ENCODE measurements at regions not wholly inside any gene's neighbourhood (a gene's known extent, or its start where the extent isn't known, plus 50 kb on each side); places are given as distances from the start of the nearest gene placed in this dataset.

DNA sequence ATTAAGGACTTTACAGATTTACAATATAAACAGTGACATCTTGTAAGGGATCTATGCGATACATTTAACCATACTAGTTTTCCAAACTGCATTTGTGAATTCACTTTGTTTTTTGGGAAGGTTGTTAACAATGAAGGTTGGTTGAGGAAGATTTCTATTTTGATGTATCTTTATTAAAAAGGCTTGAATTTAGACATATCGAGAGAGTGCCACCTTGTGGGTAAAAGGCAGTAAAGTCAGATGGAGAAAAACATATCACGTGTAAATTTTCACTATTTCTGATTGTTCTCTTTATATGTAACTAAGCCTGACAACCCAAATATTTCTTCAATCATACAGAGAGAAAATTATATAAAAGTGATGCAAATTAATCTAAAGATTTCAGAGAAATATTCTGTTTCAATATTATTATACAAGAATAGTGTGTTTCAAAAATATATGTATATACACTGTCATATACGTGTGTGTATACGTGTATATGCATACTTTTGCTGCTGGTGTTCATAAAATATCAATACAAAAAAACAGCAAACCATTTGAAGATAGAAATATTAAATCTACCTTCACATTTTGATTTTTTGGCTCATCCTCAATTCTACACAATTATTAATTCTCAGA is 988.6 kb downstream of the SORCS1 start:
- no peak for DNase-seq (ENCODE audit: low read depth)
- POLR2A ChIA-PET: no interaction called here
- H3K27me3 ChIP-seq (ENCODE audit: control insufficient read depth, insufficient read depth, low read length): no peaks in the 10 kb centered on the region
- CTCF ChIA-PET: interaction anchor here (1.2 kb wide), 1 partner anchor 20 kb away, joined by 5 read pairs; no protein-coding TSS in a partner anchor
- H3K4me3 ChIP-seq (ENCODE audit: low read depth, low read length): no peak overlapping the region
- no peaks in the 10 kb centered on the region for H3K36me3 ChIP-seq (ENCODE audit: control insufficient read depth, insufficient read depth, low read length)
- TF ChIP-seq, protein P1, sequence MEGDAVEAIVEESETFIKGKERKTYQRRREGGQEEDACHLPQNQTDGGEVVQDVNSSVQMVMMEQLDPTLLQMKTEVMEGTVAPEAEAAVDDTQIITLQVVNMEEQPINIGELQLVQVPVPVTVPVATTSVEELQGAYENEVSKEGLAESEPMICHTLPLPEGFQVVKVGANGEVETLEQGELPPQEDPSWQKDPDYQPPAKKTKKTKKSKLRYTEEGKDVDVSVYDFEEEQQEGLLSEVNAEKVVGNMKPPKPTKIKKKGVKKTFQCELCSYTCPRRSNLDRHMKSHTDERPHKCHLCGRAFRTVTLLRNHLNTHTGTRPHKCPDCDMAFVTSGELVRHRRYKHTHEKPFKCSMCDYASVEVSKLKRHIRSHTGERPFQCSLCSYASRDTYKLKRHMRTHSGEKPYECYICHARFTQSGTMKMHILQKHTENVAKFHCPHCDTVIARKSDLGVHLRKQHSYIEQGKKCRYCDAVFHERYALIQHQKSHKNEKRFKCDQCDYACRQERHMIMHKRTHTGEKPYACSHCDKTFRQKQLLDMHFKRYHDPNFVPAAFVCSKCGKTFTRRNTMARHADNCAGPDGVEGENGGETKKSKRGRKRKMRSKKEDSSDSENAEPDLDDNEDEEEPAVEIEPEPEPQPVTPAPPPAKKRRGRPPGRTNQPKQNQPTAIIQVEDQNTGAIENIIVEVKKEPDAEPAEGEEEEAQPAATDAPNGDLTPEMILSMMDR (IDR thresholded peaks at IDR 0.05; ENCODE audit: insufficient read depth, low read depth, low read length): peak; percentile 49

DNA sequence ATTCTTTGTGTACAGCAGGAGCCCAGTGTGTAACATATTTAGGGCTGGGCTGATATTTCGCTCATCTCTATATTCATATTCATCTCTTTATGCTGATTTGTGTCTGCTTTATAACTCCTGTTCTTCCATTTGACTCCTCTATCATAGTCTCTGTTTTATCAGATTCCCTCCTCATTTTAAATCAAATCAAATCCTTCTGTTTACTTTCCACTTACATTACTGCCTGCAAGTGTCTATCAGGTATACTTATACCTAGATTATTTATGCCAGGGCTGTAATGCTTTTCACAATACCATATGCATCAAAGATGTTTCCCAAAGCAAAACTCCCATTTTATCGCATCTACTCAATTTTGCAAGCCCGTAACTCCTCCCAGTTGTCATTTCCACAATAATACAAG is 990.7 kb downstream of the SORCS1 start:
- ChIA-PET CTCF (no interaction called here), POLR2A (no interaction called here)
- DNase-seq (ENCODE audit: low read depth): no peak
- no peaks in the 10 kb centered on the region for H3K36me3 ChIP-seq (ENCODE audit: control insufficient read depth, insufficient read depth, low read length)
- TF ChIP-seq, protein P1 (IDR thresholded peaks at IDR 0.05; ENCODE audit: insufficient read depth, low read depth, low read length): no peak
- H3K27me3 ChIP-seq (ENCODE audit: control insufficient read depth, insufficient read depth, low read length): no peaks in the 10 kb centered on the region
- no peak overlapping the region for H3K4me3 ChIP-seq (ENCODE audit: low read depth, low read length)

DNA sequence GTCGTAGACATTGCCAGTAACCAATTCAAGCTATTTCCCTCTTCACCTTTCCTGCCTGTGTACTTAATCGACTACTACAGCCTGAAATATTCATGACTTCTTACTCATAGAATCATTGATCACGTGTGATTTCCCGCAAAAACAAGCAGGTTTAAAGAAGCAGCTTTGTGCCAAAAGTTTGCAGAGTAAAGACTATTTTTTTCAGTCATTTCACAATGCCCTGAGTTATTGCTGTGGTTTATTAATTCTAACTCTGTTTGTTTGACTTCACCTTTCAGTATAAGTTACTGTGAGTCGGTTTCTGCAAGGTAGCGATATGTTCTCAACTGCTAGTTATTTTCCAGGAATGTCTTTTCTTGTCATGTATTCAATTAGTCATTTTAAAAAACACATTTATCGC is 995.3 kb downstream of the SORCS1 start:
- H3K27me3 ChIP-seq (ENCODE audit: control insufficient read depth, insufficient read depth, low read length): no peaks in the 10 kb centered on the region
- POLR2A ChIA-PET: no interaction called here
- H3K4me3 ChIP-seq (ENCODE audit: low read depth, low read length): no peak overlapping the region
- TF ChIP-seq, protein P1 (IDR thresholded peaks at IDR 0.05; ENCODE audit: insufficient read depth, low read depth, low read length): no peak
- no peak for DNase-seq (ENCODE audit: low read depth)
- no peaks in the 10 kb centered on the region for H3K36me3 ChIP-seq (ENCODE audit: control insufficient read depth, insufficient read depth, low read length)
- CTCF ChIA-PET: no interaction called here

DNA sequence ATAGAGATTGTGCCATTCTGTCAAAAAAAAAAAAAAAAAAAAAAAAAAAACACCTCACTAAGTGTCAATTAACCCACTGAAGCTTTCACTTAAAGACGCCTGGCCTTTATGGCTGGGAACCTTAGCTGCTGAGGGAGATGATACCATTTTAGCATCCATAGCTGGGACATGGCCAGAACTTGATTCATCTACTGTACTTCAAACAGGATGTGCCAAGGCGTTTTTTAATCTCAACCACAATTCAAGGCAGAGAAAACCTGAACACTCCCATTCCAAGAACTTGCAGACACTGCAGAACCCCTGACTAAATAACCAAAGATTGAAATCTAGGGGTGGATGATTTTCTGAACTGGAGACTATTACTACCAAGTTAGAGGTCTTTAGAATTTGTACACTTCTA is 996.6 kb downstream of the SORCS1 start:
- no peaks in the 10 kb centered on the region for H3K36me3 ChIP-seq (ENCODE audit: control insufficient read depth, insufficient read depth, low read length)
- H3K27me3 ChIP-seq (ENCODE audit: control insufficient read depth, insufficient read depth, low read length): no peaks in the 10 kb centered on the region
- DNase-seq (ENCODE audit: low read depth): no peak
- CTCF ChIA-PET: no interaction called here
- H3K4me3 ChIP-seq (ENCODE audit: low read depth, low read length): no peak overlapping the region
- TF ChIP-seq, protein P1 (IDR thresholded peaks at IDR 0.05; ENCODE audit: insufficient read depth, low read depth, low read length): no peak
- POLR2A ChIA-PET: no interaction called here

DNA sequence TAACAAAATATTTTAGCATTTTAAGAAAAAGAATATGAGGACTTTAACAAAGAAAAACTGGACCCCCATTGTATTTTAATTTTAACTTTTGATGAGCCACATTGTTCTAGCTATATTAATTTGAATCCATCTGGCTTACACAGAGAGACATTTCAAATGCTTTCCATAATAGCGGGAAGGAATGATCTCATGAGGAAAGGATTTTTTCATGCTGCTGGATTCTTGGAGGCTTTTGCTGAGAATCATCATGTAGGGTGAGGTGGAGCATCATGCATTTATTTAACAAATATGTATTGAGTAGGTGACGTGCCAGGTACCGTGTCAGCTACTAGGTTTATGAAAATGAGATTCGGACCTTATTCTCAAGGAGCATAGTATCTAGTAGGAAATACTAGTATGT is 1006.3 kb downstream of the SORCS1 start:
- POLR2A ChIA-PET: no interaction called here
- Histone ChIP-seq H3K4me3 (ENCODE audit: low read depth, low read length) (no peak overlapping the region), H3K36me3 (ENCODE audit: control insufficient read depth, insufficient read depth, low read length) (no peaks in the 10 kb centered on the region), H3K27me3 (ENCODE audit: control insufficient read depth, insufficient read depth, low read length) (no peaks in the 10 kb centered on the region)
- DNase-seq (ENCODE audit: low read depth): no peak
- TF ChIP-seq, protein P1 (IDR thresholded peaks at IDR 0.05; ENCODE audit: insufficient read depth, low read depth, low read length): no peak
- CTCF ChIA-PET: no interaction called here
